ENCODE measurements at regions not wholly inside any gene's neighbourhood (a gene's known extent, or its start where the extent isn't known, plus 50 kb on each side); places are given as distances from the start of the nearest gene placed in this dataset.
A peak's percentile ranks its signal among the peaks of the same experiment; 100 is the strongest.

DNA sequence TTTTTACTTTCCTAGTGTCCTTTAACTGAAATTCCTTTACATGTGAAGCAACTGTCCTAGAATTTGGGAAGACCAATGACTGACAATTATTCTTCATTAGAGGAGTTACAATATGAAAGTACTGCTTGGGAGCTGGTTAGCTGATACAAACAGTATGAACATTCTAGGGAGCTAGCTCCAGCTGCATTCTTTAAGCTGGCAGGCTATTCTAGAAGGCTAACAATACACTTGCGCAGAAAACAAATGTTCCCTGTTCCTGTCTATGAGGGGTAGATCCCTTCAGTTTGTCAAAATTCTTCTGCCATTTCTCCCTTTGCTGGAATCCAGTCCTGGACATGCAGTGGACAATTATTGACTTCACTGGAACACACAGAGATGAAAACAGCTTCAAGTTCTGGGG is 60.2 kb upstream of the NANOGP8 start:
- H3K4me1 ChIP-seq, result no peaks in the 10 kb centered on the region
- intact Hi-C loops (cut with DNase I), result no loop called here
- H3K36me3 ChIP-seq, result no peaks in the 10 kb centered on the region
- no peak overlapping the region for H3K4me3 ChIP-seq
- ATAC-seq, result no peak
- no peak for DNase-seq
- no peaks in the 10 kb centered on the region for H3K27me3 ChIP-seq
- H3K27ac ChIP-seq, result no peak overlapping the region
- no peaks in the 10 kb centered on the region for H3K9me3 ChIP-seq
- TF ChIP-seq, protein P1, sequence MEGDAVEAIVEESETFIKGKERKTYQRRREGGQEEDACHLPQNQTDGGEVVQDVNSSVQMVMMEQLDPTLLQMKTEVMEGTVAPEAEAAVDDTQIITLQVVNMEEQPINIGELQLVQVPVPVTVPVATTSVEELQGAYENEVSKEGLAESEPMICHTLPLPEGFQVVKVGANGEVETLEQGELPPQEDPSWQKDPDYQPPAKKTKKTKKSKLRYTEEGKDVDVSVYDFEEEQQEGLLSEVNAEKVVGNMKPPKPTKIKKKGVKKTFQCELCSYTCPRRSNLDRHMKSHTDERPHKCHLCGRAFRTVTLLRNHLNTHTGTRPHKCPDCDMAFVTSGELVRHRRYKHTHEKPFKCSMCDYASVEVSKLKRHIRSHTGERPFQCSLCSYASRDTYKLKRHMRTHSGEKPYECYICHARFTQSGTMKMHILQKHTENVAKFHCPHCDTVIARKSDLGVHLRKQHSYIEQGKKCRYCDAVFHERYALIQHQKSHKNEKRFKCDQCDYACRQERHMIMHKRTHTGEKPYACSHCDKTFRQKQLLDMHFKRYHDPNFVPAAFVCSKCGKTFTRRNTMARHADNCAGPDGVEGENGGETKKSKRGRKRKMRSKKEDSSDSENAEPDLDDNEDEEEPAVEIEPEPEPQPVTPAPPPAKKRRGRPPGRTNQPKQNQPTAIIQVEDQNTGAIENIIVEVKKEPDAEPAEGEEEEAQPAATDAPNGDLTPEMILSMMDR (IDR thresholded peaks at IDR 0.05), result no peak

DNA sequence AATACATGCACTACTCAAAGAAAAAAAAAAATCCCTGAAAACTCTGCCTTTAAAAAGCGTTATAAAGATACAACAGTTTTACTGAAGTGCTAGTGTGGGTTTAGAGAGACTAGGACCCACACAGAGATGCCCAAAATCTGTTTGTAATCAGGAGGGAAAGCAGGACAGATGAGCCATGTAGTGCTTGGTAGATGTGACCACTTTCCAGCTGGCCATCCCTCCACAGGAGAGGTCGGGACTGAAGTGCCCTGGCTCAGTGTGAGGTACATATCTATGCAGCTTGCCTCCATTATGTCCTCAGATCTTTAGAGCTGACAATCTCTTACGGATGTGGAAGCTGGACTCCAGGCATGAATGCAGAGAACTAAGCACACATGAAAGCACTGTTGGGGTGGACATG is 57.5 kb upstream of the NANOGP8 start:
- no peak overlapping the region for H3K4me3 ChIP-seq
- no peak for DNase-seq
- H3K27ac ChIP-seq, result peak overlapping the region in 1 of 2 donors; percentile 20

DNA sequence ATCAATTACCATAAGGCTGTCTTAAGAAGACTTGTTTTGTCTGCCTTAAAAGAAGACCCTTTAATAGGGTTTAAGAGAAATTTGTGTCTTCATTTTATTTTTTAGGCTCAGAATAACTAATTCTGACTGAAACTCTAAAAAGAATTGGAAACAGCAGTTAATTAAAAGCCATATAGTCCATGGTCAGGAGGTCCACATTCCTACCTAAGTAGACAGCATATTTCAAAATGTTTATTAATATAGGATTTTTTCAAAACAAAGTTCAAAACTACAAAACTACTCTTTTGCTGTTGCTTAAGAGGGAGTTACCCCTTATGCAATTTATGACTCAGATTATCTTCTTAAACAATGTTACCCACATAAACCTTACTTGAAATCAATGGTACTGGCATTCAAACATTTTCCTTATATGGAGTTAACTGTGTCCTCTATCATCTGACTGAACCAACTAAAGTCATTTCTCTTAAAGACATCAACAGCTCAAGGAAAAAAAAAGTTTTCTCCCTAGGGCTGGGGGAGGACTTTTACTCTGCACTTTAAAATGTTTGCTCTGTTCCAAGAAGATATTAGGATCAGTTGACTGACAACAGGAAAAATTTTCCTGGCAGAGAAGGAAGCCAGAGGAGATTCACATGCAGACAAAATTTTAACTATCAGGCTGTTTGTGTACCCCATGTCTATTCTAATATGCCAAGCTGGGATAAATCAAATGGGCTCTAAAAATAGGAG is 56.8 kb upstream of the NANOGP8 start:
- Histone ChIP-seq H3K9me3 (no peaks in the 10 kb centered on the region), H3K27me3 (no peaks in the 10 kb centered on the region), H3K4me3 (no peak overlapping the region), H3K36me3 (no peaks in the 10 kb centered on the region), H3K4me1 (no peaks in the 10 kb centered on the region), H3K27ac (peak overlapping the region in 1 of 2 donors; percentile 20)
- ATAC-seq (peak; percentile 64), DNase-seq (no peak)
- TF ChIP-seq, protein P1 (IDR thresholded peaks at IDR 0.05), result no peak
- intact Hi-C loops (cut with DNase I), result no loop called here

More for the DNA sequence above, 57.5 kb upstream of the NANOGP8 start:
- no peaks in the 10 kb centered on the region for H3K4me1 ChIP-seq
- TF ChIP-seq, protein P1 (IDR thresholded peaks at IDR 0.05), result no peak
- H3K36me3 ChIP-seq, result no peaks in the 10 kb centered on the region
- H3K9me3 ChIP-seq, result no peaks in the 10 kb centered on the region
- intact Hi-C loops (cut with DNase I), result no loop called here
- H3K27me3 ChIP-seq, result no peaks in the 10 kb centered on the region
- no peak for ATAC-seq

DNA sequence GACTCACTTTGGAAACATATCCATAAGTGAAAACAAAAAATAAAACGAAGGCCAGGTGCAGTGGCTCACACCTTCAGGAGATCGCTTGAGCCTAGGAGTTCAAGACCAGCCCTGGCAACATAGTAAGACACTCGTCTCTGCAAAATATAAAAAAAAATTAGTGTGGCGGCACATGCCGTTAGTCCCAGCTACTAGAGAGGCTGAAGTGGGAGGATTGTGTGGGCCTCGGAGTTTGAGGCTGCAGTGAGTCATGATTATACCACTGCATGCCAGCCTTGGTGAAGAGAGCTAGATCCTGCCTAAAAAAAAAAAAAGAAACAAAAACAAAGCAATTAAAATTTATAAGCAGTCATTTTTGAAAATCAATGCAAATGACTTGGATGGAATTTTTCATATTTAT is 54.7 kb upstream of the NANOGP8 start:
- H3K27ac ChIP-seq, result no peak overlapping the region
- no peaks in the 10 kb centered on the region for H3K9me3 ChIP-seq
- DNase-seq, result no peak
- TF ChIP-seq, protein P1 (IDR thresholded peaks at IDR 0.05), result no peak
- H3K36me3 ChIP-seq, result no peaks in the 10 kb centered on the region
- H3K27me3 ChIP-seq, result no peaks in the 10 kb centered on the region
- H3K4me1 ChIP-seq, result no peaks in the 10 kb centered on the region
- no peak overlapping the region for H3K4me3 ChIP-seq
- intact Hi-C loops (cut with DNase I), result no loop called here
- no peak for ATAC-seq

DNA sequence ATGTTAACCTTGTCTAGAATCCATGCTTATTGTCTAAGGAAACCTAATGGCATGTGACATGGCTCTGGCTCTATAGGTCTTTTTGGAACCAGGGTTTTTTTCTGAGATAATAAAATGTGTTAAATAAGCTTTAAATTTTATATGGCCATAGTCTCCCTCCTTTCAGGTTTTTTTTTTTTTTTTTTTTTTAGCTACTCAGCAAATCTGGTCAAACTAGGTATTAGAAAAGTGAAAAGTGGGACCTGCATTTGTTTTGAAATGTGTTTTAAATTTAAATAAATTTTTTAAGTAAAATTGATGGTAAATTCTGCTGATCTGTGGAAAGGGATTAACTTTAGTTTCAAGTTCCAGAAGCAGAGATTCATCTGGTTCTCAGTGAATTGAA is 52.1 kb upstream of the NANOGP8 start:
- Histone ChIP-seq H3K36me3 (no peaks in the 10 kb centered on the region), H3K4me1 (no peaks in the 10 kb centered on the region), H3K27me3 (no peaks in the 10 kb centered on the region), H3K27ac (no peak overlapping the region), H3K4me3 (no peak overlapping the region), H3K9me3 (no peaks in the 10 kb centered on the region)
- TF ChIP-seq, protein P1 (IDR thresholded peaks at IDR 0.05), result no peak
- ATAC-seq (no peak), DNase-seq (no peak)
- intact Hi-C loops (cut with DNase I), result no loop called here

Data from left lung (tissue), 4 donors.